GM12875 (cell line): ENCODE measurements at regions not wholly inside any gene's neighbourhood (a gene's known extent, or its start where the extent isn't known, plus 50 kb on each side); places are given as distances from the start of the nearest gene placed in this dataset.

Source experiments
- H3K4me3 ChIP-seq: one replicate; pipeline ENCODE4 v1.5.1; 2011; ENCODE audit warnings: low read depth, low read length, control low read depth
- TF ChIP-seq, protein P1 (sequence below): IDR thresholded peaks from 2 replicates; pipeline ENCODE4 v1.5.1; 2011; ENCODE audit warnings: low read depth, mild to moderate bottlenecking, control low read depth, inconsistent platforms, low read length, moderate library complexity, borderline replicate concordance; ENCODE audit not compliant: insufficient read depth

DNA sequence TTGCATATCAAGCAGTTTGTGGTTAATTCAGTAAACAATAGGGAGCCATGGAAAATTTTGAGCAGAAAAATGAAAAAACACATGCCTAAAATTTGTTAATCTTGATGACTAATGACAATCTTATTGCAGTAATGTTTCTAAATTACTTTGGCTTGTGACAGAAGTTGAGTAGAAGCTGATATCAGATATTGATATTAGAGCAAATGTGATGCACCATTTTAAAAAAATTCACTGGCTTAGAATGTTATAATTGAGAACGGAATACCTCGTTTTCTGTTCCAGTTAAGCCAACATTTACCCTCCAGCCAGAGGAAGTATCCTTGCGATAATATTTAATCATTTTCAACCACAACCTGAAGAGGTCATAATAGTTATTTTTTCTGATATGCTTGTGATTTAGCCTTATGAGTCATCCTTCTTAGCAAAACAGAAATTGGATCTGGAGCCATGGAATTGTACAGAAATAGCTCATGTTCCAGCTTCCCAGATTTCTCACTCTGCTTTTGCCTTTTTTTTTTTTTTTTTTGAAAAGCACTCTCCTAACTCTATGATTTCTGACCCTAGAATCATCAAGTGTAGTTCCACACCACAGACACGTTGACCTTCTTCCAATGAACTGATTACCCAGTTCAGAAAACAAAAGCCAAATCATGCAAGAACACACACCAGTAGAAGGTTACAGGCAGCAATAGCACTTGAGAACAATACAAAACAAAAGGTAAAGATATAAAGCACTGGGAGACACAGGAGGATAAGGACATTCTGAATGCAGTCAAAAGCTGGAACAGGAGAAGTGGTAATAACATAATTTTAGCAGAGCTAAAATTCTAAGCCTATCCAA is 96.8 kb upstream of the PHYHIPL start:
- H3K4me3 ChIP-seq, result no peak overlapping the region
- TF ChIP-seq, protein P1, sequence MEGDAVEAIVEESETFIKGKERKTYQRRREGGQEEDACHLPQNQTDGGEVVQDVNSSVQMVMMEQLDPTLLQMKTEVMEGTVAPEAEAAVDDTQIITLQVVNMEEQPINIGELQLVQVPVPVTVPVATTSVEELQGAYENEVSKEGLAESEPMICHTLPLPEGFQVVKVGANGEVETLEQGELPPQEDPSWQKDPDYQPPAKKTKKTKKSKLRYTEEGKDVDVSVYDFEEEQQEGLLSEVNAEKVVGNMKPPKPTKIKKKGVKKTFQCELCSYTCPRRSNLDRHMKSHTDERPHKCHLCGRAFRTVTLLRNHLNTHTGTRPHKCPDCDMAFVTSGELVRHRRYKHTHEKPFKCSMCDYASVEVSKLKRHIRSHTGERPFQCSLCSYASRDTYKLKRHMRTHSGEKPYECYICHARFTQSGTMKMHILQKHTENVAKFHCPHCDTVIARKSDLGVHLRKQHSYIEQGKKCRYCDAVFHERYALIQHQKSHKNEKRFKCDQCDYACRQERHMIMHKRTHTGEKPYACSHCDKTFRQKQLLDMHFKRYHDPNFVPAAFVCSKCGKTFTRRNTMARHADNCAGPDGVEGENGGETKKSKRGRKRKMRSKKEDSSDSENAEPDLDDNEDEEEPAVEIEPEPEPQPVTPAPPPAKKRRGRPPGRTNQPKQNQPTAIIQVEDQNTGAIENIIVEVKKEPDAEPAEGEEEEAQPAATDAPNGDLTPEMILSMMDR, result no peak

DNA sequence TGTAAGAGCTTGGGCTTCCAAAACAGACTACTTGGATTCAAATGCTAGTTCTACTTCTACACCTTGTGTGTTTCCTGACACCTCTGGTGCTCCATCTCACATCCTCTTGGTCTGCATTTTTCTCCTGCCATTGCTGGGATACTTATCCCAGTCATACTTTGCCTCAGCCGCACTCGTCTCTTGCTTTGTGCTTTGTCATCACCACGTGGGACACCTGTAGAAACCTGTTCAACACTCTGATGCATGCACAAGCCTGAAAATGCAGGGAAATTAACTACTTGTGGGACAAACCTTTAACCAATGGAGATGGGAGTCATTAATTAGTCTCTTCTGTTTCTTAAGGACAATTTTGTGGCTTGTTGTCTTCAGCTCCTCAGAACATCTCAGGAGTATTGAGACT is 94.2 kb upstream of the PHYHIPL start:
- H3K4me3 ChIP-seq, result no peak overlapping the region
- TF ChIP-seq, protein P1, result no peak

DNA sequence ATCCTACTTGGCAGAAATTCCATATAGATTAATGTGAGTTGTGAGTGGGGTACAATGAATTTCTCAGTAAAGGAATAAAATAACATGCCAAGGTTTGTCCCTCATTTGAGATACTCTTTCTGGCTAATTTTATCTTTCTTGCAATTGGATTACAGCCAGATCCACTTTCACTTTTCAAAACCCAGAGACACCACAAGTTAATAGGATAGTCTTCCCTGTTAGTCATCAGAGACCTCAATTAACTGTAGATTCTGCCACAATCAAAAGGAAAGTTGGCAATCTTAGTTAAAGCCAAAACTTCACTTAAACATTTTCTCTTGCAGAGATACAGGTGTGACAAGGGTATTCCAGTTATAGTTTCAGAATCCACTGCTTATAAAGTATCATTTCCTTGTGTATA is 91.4 kb upstream of the PHYHIPL start:
- no peak overlapping the region for H3K4me3 ChIP-seq
- TF ChIP-seq, protein P1, result no peak

DNA sequence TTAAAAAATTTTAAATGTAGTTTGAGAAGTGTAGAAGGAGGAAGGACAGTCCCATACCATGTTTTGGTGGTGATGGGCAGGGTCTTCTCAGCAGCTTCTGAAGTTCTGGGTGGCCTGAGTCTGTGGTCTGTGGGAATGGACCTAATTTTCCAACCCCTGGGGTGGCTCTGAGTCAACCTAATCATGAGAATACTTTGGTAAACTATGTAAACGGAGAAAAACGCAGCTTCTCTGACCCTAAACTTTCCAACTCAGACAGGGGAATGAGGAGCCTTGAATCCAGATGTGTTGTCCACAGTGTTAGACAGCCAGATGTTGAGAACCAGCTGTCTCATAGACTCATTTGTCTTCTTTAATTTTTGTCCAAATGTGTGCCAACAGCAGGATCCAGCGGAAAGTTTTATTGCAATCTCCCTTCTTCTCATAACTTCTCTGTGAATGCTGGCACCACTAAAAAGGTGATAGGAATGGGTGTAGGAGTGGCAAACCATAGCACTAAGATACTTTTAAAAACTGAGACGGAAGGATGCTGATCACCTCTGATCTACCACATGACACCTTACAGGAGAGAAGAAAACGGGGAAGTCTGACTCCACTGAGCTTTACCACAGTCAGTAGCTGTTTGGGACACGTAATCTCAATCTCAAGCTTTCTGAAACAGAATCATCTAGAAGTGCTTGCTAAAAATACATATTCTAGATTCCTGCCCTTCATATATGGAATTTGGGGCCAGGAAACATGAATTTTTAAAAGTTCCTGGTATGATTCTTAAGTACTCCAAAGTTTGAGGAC is 90.5 kb upstream of the PHYHIPL start:
- H3K4me3 ChIP-seq, result no peak overlapping the region
- TF ChIP-seq, protein P1, result no peak

DNA sequence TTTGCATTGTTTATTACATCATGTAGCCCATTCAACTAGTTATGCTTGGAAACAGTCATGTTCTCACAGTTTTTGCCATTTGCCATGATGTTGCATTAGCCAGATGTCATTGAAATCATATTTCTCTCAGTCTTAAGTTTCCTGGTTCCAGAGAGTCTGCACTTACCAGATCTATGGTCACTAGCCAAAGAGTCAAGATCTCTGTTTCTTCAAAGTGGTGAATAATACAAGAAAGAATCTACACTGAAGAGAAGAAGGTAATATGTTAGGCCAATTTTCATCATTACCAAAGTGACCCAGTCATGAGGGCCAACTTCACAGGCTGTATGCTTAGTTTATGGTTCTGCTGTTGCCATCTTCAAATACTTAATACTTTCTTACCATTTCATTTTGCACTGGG is 89.0 kb upstream of the PHYHIPL start:
- H3K4me3 ChIP-seq, result no peak overlapping the region
- TF ChIP-seq, protein P1, result no peak

DNA sequence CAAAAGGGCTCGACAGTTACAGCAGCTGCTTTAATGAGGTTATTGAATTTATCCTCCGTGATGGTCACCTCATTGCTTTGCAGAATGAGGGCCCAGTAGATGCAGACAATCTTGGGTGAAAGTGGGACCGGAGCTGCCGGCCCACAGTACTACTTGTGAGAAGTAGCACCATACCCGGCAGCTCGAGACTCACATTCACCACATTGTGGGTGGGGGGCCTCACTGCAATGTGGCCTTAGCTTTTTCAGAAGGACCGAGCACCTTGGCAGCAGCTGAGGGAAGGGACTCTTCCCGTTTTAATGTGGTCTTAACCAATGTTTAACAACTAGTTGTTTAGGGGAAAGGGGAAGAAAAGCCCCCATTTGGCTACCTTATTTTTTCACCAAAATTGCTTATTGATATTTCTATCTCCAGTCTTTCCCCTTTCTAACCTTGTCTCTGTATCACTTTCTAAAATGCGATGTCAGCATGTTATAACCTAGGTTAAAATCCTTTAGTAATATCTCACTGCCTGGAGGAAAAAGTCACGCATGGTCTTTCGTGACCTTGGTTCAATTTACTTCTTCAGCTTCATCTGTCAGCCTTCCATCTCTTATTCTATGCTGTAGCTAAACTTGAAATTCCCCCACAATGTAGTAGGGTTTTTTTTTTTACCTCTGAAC is 87.4 kb upstream of the PHYHIPL start:
- TF ChIP-seq, protein P1, result no peak
- no peak overlapping the region for H3K4me3 ChIP-seq
